ENCODE measurements at regions not wholly inside any gene's neighbourhood (a gene's known extent, or its start where the extent isn't known, plus 50 kb on each side); places are given as distances from the start of the nearest gene placed in this dataset.

DNA sequence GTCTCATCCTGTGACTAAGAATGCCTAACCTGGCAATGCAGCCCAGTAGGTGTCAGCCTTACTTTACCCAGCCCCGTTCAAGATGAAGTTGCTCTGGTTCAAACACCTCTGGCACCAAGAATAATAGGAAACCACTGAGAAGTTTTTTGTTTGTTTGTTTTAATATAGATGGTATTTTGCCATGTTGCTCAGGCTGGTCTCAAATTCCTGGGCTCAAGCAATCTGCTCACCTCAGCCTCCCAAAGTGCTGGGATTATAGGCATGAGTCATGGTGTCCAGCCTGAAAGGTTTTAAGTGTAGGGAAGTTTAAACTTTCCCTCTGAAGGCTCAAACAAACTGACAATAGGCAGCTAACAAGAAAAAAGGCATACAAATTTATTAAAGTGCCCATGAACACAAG, 51.2 kb upstream of the ABCC4 start:
- no peak for DNase-seq (ENCODE audit: low spot score)

DNA sequence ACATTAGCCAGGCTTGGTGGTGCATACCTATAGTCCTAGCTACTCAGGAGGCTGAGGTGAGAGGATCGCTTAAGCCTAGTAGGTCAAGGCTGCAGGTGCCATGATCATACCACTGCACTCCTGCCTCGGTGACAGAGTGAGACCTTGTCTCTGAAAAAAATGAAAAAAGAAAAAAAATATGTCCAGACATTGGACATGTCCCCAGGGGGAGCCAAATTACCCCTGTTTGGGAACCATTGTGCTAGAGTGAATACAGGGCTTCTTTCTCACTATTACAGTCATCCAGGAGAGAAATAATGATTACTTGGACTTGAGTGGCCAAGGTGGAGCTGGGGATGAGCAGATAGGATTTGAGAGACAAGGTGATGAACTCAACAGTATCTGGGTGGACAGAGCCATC, 52.9 kb upstream of the ABCC4 start:
- DNase-seq (ENCODE audit: low spot score) = no peak

DNA sequence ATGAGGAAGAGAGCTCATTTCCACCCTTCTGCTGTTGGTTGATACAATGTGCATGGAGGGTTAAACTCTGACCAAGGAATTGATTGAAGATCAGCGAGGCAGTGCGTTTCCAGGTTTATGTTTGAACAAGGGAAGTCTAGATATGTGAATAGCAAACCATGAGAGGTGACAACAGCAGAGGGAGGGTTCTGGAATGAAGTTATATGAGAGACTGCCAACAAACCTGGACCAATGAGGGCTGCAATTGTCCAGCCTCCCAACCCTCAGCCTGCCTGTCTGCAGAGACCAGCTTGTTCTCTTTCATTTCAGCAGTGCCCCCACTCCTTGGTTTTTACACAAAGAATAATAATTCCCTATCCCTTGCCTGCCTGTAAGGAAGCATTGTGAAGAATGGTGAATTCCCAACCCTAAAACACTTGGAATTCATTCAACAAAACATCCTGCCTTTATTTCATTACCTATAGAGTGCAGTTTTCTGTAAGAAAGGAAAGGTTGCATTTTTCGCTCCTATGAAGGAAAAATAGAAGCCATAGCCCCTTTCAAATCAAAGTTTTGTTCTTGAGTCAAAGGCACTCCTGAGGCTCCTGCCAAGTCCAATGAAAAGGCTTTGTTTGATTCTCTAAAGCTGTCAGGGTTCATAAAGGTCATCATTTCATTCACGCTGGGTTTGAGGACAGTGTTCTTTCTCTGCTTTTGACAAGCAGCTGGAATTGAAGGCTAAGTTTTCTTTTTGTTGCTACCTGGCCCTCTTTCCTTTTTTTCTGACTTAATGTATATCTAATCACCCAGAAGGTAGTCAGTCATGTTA, 53.6 kb upstream of the ABCC4 start:
- no peak for DNase-seq (ENCODE audit: low spot score)

DNA sequence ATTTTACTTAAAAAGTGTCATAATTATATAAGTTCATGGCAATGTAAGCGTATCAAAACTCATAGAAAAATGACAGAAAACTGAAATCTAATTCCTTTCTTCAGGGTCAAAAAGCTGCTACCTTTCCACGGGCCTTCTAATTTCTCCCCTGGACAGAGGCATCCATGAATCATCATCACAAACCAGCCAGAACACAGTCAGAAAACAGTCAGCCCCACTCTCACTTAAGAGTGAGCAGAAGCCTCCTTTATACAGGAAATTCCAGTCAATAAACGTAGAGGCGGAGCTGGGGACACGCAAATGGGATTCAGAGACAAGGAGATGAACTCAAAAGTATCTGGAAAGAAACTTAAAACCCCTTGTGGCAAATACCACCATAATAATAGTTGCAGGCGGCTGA, 54.2 kb upstream of the ABCC4 start:
- no peak for DNase-seq (ENCODE audit: low spot score)

DNA sequence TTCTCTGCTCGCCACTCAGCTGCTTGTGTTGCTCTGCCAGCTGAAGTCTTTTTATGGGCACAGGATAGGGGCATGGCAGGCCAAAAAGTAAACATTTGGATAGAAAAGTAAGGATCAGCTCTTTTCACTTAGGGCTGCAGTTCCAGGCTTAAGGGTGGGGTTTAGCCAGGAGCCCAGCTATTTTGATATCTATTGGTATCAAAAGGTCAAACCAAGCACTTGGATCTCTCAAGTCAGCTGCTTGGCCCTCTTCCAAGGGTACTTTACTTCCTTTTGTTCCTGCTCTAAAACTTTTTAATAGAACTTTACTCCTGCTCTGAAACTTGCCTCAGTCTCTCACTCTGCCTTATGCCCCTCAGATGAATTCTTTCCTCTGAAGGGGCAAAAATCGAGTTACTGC, 55.7 kb upstream of the ABCC4 start:
- DNase-seq (ENCODE audit: low spot score) = no peak

DNA sequence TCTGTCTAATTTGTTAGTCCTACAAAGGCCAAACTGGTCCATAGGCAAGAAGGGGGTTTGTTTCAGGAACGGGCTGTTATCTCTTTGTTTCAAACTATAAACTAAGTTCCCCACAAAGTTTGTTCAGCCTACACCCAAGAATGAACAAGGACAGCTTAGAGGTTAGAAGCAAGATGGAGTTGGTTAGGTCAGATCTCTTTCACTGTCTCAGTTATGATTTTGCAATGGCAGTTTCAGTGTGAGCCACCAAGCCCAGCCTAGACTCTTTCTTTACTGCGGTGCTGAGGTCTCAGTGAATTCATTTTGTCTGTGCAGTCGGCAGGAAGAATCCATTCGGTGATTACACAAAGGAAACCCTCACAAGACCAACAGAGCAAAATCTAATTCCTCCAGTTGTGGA, 56.6 kb upstream of the ABCC4 start:
- DNase-seq (ENCODE audit: low spot score) = no peak

DNA sequence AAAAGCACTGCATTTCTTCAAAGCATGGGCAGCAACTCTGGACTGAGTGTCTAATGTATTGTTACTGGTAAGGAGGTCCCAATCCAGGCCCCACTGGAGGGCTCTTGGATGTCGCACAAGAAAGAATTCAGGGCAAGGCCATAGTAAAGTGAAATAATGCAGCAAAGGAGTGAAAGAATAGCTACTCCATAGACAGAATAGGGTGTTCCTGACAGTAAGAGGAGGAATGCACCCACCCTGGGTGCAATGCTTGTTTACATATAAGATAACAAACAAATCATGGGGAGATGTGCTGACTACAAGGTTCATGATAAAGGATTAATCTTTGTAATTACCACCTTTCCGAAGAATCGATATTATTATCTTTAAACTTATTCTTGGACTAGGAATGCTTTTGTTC, 58.8 kb upstream of the ABCC4 start:
- no peak for DNase-seq (ENCODE audit: low spot score)

DNA sequence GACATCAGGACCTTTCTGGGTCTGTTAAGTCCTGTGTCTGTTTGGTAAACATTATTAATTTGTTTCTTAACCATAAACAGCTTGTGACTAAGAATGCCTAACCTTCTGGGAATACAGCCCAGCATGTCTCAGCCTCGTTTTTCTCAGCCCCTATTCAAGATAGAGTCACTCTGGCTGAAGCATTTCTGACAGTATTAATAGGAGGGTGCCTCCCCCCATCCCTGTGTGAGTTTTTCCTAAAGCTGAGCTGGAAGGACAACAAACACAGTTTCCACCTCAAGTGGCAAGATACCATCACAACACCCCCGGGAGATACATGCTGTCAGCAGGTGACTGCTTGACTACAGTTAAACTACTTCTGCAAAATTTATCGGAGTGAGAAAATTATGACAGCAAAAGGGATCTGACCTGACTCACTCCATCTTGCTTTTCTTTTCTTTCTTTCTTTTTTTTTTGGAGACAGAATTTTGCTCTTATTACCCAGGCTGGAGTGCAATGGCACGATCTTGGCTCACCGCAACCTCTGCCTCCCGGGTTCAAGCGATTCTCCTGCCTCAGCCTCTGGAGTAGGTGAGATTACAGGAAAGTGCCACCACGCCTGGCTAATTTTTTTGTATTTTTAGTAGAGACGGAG, 59.3 kb upstream of the ABCC4 start:
- no peak for DNase-seq (ENCODE audit: low spot score)

DNA sequence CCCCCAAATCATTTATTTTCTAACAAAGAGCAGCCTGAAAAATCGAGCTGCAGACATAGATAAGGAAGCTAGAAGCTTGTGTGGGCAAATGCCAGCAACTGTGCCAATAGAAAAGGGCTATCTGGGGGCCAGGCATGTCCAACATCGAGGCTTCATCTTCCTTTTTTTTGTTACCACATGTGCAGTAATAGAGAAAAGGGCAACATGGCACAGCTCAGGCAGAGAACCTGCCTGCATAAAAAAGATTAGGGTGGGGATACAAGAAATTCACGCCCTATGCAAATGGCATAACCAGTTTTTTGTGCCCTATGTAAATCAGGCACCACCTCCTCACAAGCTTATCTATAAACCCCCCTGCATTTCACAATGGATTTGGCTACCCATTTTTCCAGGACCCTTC, 60.4 kb upstream of the ABCC4 start:
- peak; percentile 65 for DNase-seq (ENCODE audit: low spot score)

DNA sequence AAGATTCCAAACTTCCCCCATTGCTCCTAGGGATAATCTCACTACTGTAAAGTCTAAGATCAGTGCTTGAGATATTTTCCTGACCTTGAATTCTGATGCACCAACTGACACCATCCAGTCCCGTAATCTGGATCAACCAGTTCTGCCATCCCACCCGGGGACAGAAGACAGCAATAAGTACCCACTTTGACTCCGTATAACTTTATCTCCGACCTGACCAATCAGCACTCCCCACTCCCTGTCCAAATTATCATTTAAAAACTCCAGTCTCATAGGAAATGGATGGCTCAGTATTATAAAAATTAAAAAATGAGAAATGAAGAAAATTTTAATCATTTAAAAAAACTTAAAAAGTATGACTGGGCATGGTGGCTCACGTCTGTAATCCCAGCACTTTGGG, 61.4 kb upstream of the ABCC4 start:
- no peak for DNase-seq (ENCODE audit: low spot score)

DNA sequence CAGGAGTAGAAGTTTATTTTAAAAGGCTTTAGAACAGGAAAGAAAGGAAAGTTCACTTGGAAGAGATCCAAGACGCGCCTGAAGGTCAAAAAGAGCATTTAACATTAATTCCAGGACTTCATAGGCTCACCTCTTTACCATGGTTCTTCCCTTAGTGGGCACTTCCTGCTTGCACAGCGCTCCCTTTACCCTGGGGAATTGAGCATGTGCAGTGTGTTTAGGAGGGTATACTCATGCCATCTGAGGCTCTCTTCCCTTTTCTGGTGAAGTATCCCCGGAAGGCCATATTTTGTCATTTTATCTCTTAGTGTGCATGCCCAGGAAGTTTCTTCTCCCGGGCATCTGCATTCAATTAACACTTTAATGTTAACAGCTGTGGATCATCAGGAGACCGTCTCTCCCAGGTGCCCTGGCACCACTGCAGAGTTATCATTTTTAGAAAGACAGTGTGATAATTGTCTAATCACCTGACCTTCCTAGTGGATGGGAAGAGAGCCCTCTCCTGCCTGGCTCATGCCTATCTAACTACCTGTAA, 66.1 kb upstream of the ABCC4 start:
- no peak for DNase-seq (ENCODE audit: low spot score)

DNA sequence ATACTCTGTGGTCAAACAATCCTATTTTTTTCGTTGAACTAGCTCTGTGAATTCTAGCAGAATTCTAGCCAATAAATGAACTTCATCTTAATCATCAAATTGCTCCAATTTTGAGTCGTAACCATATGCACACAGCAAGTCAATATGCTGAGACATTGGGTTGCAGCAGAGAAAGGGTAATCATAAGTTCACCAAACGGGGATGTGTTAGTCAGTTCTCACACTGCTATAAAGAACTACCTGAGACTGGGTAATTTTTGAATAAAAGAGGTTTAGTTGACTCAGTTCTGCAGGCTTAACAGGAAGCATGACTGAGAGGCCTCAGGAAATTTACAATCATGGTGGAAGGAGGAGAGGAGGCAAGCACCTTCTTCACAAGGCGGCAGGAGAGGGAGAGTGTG, 67.7 kb upstream of the ABCC4 start:
- DNase-seq (ENCODE audit: low spot score) = no peak

DNA sequence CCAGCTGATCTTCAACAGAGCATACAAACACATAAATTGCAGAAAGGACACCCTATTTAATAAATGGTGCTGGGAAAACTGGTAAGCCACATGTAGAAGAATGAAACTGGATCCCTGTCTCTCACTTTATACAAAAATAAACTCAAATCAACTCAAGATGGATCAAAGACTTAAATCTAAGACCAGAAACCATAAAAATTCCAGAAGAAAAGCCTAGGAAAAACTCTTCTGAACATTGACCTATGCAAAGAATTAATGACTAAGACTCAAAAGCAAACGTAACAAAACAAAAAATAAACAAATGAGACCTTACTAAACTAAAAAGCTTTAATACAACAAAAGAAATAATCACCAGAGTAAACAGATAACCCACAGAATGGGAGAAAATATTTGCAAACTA, 74.5 kb upstream of the ABCC4 start:
- DNase-seq (ENCODE audit: low spot score) = no peak

DNA sequence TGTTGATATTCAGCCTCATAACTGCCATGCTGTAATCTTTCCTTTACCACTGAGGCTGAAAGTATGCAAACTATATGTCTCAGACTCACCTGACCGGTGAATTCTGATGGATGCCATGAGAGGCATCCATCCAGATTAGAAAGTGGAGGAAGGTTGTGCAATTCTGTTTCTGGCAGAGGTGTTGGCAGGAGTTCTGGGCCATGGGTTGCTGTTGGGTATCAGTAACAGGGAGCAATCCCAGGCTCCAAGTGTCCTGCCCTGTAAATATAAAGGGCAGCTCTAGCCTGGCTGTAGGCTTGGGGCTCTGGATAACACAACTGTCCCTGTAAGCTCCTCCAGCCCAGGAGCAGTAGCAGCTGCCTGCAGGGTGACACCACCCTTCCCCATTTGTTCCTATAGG, 77.4 kb upstream of the ABCC4 start:
- no peak for DNase-seq (ENCODE audit: low spot score)

DNA sequence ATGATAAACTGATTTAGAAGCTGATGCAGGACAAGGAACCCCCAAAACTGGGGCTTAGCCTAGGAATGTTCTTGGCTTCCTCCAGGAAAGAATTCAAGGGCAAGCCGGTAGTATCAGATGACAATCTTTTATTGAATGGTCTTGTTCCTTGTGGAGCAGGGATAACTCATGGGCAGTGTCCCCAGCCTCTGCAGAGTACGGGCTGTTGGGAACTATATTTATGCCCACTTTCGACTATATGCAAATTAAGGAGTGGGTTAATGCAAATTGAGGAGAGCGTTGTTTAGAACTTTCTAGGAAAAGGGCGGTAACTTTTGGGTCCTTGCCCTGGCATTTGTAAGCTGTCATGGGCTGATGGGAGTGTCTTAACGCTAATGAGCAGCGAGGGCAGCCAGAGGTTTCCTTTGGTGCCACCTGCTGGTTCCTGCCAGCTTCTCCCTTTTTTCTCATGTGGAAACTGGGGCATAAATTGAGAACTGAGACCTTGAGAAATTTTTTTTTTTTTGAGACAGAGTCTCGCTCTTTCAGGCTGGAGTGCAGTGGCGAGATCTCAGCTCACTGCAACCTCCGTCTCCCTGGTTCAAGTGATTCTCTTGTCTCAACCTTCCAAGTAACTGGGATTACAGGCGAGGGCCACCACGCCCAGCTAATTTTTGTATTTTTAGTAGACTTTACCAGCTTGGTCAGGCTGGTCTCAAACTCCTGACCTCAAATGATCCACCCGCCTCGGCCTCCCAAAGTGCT, 79.4 kb upstream of the ABCC4 start:
- peak; percentile 98 for DNase-seq (ENCODE audit: low spot score)

DNA sequence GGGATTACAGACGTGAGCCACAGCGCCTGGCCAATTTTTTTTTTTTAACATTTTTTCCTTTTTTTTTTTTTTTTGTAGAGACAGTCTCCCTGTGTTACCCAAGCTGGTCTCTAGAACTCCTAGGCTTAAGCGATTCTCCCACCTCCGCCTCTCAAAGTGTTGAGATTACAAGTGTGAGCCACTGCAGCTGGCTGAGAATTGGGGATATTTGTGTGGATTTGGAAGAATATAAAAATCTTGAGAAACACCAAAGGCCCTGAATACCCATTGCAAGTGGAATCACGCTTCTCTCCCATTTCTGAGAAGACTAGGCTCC, 79.9 kb upstream of the ABCC4 start:
- no peak for DNase-seq (ENCODE audit: low spot score)

DNA sequence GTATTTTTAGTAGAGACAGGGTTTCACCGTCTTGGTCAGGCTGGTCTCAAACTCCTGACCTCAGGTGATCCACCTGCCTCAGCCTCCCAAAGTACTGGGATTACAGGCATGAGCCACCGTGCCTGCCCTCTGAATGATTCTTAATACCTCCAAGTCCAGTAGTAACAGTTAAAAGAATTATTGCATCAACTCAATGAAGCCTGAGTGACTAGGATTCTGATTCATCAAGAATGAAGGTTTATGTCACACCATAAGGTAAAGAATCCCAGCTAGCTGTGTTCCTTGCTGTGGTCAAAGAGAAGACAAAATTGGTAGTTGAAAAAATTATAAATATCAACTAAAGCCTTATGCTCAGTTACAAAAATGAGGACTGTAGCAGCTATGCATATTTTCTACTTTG, 81.2 kb upstream of the ABCC4 start:
- DNase-seq (ENCODE audit: low spot score) = no peak

DNA sequence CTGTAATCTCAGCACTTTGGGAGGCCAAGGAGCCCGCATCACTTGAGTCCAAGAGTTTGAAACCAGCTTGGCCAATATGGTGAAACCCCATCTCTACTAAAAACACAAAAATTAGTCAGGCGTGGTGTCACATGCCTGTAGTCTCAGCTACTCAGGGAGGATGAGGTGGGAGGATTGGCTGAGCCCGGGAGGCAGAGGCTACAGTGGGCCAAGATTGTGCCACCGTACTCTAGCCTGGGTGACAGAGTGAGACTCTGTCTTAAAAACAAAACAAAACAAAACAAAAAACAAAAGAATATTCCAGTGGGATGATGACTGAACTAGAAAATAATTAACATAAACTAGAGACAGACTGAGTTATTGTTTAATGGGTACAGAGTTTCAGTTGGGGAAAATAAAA, 81.7 kb upstream of the ABCC4 start:
- no peak for DNase-seq (ENCODE audit: low spot score)

DNA sequence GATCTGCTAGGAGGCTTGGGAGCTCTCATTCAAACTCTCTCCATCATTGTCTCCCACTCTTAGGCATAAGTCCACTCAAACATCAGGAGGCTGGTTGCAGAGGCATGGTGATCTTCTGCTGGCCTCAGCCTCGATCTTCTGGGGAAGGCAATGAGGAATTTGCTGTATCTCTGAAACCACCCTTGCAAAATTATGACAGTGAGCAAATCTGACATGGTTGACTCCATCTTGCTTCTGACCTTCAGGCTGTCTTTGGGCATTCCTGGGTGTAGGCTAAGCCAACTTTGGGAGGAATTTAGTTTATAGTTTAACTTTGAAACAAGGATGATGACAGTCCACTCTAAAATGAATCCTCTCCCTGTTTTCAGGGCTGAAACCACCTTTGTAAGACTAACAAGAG, 84.1 kb upstream of the ABCC4 start:
- DNase-seq (ENCODE audit: low spot score) = no peak

DNA sequence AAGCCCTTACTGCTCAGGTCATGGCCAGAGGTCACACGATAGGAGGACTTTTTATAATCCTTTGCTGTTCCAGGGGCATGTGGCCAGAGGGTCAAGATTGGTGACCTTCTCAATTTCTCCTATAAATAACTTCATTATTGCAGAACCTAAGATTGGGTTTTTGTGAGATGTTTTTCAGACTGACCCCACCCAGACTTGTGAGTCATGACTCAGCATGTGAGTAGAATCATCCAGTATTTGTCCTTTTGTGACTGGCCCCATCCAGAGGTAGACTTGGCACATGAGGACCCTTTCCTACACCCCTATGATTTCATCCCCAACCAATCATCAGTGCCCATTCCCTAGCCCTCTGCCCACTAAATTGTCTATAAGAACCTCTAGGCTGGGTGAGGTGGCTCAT, 84.5 kb upstream of the ABCC4 start:
- peak; percentile 39 for DNase-seq (ENCODE audit: low spot score)

DNA sequence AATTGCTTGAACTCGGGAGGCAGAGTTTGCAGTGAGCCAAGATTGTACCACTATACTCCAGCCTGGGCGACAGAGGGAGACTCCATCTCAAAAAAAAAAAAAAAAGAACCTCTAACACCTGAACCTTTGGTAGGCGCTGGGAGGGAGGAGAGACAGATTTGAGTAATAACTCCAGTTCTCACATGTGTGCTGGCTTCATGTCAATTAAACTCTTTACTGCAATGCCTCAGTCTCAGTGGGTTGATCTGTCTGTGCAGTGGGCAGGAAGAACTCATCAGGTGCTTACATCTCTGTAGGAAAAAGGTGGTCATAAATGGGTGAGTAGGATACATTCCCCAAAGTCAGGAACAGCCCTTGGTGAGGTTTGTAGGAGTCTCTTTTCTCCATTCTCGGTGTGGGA, 85.1 kb upstream of the ABCC4 start:
- no peak for DNase-seq (ENCODE audit: low spot score)

DNA sequence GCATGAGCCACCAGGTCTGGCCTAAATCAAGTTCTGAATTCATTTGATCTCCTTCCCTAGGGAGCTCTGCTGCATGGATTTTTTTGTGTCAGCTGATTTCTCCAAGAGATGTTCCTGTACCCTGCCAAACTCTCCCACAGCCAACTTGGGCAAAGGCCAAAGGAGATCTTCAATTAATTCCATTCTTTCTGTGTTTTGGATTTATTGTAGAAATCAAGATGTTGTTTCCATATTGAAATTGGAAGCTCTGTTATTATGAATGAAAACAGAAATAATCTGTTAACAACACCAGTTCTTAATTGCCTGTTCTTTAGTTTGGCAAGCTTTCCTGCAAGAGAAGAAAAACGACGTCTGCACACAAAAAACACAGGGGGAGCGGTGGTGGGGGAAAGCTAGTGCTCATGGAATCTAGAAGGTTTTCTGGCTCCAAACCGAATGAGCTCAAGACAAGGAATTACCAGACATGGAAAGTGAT, 86.5 kb upstream of the ABCC4 start:
- DNase-seq (ENCODE audit: low spot score) = no peak

DNA sequence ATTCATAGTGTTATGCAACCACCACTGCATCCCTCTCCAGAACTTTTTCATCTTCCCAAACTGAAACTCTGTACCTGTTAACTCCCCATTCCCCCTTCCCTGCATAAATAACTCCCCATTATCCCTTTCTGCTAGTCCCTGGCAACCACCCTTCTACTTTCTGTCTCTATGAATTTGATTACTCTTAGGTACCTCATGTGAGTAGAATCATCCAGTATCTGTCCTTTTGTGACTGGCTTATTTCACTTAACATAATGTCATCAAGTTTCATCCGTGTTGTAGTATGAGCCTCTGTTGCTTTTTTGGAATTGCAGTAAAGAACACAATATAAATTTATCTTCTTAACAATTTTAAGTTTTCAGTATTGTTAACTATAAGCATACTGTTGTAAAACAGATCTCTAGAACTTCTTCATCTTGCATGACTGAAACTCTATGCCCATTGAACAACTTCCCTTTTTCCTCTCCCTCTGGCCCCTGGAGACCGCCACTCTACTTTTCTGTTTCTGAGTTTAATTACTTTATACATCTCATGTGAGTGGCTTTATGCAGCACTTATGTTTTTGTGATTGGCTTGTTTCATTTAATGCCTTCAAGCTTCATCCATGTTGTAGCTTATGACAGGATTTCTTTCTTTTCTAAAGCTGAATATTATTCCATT, 87.3 kb upstream of the ABCC4 start:
- DNase-seq (ENCODE audit: low spot score) = no peak

All from hematopoietic multipotent progenitor cell treated with erythropoietin and hydrocortisone succinate and interleukin-3 and kit ligand, for 15 days (in vitro differentiated cells).